ENCODE measurements at regions not wholly inside any gene's neighbourhood (a gene's known extent, or its start where the extent isn't known, plus 50 kb on each side); places are given as distances from the start of the nearest gene placed in this dataset.

DNA sequence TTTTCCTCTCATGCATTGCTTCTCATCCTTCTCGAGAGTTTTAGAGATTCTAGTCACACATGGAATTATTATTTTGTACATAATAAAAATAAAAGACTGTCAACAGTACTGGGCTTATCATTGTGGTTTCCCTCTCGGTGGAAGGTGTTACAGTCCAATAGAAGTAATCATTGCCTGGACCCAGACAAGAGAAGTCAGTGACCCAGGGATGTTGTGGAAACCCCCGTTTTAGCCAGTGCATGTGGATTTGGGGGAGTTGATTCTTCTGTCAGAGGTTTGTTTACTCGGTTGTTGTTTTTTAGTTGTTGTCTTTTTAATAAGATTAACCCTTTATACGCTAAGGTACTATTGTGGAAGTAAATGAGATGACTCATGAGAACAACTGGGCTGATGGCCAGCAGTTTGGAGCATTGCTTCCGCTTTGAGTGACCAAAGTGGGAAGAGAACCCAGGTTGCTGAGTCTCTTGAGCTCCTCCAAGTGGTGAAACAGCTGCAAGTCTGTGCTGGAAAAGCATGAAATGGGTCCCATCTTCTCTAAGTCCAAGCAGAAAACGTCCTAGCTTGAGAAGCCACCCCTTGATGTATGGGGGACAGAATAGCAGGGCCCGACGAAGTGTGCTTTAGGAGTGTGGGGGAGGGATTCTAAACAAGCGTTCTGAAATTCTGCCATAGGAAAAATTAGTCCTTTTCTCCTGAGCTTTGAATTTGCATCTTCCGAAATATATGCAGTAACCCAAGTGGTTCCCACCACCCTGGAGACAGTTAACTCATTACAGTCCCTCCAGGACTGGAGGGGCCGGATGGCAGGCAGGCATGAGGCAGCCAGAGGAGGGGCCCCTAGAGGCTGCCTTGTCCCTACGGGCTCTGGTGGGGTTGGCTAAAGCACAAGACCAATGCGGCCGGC lies 61.8 kb upstream of the GPR45 start:
- no peak for TF ChIP-seq POLR2A (IDR thresholded peaks at IDR 0.05)
- TF ChIP-seq, protein P1, sequence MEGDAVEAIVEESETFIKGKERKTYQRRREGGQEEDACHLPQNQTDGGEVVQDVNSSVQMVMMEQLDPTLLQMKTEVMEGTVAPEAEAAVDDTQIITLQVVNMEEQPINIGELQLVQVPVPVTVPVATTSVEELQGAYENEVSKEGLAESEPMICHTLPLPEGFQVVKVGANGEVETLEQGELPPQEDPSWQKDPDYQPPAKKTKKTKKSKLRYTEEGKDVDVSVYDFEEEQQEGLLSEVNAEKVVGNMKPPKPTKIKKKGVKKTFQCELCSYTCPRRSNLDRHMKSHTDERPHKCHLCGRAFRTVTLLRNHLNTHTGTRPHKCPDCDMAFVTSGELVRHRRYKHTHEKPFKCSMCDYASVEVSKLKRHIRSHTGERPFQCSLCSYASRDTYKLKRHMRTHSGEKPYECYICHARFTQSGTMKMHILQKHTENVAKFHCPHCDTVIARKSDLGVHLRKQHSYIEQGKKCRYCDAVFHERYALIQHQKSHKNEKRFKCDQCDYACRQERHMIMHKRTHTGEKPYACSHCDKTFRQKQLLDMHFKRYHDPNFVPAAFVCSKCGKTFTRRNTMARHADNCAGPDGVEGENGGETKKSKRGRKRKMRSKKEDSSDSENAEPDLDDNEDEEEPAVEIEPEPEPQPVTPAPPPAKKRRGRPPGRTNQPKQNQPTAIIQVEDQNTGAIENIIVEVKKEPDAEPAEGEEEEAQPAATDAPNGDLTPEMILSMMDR (IDR thresholded peaks at IDR 0.05 in 8 of 11, conservative IDR thresholded peaks at IDR 0.05 in 3 of 11) = peak in 4 of 11 experiments; percentile 11 to 29 (median 24)
